ELR (cell line): ENCODE measurements at regions not wholly inside any gene's neighbourhood (a gene's known extent, or its start where the extent isn't known, plus 50 kb on each side); places are given as distances from the start of the nearest gene placed in this dataset.
"Not testable (repeated sequence)": the region's sequence is repeated elsewhere in the genome, so short reads cannot be mapped to it uniquely, and the experiment has no call there.

ENCODE experiments used
- DNase-seq: peaks from one replicate; pipeline ENCODE4 v3.0.0-alpha.2; 2015; ENCODE audit warnings: low read depth

DNA sequence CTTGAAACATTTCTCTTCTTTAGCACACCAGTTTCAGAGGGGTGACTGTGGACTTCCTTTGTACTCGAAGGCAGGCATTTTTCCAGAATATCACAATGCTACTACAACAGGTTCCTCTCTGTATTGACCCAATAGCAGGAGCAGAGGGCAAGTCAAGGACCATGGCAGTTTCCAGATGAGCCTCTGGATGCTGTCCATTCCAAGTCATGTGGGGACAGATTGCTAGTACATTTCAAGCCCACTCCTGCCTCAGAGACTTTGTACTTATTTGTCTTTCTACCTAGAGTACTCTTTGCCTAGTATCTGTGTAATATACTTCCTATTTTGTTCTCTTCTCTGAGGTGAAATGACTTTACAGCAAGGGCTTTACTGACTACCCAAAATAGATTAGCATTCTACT lies 373.9 kb downstream of the PIK3C3 start:
- DNase-seq, result no peak

DNA sequence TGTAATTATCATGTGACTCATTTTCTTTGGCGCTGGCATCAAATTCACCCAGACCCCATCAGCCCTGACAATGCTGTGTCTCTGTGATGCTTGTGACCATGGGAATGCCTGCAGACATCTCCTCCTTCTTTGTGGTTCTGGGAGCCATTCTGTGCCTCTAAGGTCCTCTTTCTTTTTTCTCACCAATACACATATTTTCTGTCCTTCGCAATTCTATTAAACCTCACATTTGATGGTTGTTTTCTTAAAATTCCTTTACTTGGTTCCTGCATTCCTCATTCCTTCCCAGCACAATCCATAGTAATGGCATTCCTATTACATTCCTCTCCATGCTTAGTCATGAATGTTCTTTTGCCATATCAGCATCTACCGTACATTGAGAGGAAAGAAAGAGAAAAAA lies 375.3 kb downstream of the PIK3C3 start:
- no peak for DNase-seq

DNA sequence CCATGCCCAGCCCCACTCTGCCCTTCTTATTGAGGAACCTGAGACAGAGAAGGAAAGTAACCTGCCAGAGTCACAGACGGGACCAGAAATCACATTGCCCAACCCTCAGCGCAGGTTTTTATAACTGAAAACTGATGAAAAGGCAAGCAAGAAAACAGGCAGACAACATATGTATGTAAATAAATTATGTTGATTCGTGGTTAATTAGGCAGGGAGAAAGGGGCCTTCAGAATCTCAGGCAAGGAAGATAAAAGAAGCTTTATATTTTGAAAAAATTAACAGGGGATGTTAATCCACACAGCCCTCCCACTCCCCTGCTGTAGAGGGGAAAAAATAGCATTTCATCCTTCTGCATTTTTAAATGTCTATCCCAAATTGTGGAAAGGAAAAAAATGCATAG lies 378.5 kb downstream of the PIK3C3 start:
- DNase-seq, result no peak

DNA sequence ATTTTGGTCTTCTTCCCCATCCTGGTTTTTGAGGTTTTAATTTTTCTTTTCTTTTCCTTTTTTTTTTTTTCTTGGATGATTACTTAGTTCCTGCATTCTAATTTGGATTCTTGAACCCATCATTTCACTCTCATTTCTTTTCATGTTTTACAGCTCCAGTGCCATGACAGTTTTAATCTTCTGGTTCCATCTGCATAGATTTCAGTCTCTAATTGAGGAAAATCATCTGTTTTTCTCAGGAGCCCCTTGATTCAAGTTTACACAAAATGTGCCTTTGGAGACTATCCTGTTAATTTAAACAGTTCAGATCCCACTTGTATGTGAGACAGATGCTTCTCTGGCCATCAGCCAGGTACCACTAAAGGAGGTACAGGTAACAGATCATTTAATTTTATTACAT lies 379.9 kb downstream of the PIK3C3 start:
- no peak for DNase-seq

DNA sequence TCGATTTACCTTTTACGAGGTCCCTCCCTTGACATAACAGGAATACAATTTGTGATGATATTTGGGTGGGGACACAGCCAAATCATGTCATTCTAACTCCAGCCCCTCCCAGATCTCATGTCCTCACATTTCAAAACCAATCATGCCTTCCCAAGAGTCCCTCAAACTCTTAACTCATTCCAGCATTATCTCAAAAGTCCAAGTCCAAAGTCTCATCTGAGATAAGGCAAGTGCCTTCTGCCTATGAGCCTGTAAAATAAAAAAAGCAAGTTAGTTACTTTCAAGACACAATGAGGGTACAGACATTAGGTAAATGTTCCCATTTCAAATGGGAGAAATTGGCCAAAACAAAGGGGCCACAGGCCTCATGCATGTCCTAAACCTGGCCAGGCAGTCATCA lies 381.1 kb downstream of the PIK3C3 start:
- no peak for DNase-seq

DNA sequence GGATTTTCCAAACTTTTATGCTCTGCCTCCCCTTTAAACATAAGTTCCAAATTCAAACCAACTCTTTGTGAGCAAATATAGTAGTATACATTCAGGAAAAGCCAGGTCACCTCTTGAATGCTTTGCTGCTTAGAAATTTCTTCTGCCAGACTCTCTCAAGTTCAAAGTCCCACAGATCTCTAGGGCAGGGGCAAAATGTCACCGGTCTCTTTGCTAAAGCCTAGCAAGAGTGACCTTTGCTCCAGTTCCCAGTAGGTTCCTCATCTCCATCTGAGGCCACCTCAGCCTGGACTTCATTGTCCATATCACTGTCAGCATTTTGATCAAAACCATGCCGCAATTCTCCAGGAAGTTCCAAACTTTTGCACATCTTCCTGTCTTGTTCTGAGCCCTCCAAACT lies 382.3 kb downstream of the PIK3C3 start:
- not testable (repeated sequence) for DNase-seq

DNA sequence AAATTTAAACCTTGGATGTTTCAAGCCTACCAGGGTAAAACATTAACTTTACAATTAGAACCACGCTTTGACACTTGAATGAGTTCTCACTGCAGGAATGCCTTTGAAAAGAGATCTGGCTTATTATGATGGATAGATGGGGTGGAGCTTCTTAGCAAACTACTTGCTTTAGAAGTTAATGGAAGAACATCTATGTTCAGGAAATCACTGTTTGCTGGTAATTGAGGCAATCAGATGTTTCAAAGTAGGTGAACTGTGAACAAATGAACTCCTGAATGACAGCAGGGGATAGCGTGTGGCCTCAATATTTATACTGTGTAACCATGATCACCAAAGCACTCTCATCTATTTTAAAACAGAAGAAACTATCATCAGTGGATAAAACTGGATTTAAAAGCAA lies 383.6 kb downstream of the PIK3C3 start:
- no peak for DNase-seq

DNA sequence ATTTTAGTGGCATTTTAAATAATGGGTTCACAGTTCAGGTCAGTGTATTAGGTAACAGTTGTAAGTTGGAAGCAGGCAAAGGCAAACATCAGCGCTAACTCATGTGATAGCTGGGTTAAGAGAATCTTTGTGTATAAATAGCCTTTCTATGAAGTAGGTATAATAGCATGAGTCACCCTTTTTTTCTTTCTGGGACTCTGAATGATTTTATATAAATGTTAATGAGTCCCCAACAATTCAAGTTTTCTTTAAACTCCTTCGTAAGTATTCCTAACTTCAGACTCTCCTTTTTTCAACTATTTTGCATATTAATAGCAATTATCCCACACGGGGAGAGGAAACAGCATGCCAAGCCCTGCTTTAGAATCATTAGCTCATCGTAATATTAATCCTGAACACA lies 384.3 kb downstream of the PIK3C3 start:
- no peak for DNase-seq

DNA sequence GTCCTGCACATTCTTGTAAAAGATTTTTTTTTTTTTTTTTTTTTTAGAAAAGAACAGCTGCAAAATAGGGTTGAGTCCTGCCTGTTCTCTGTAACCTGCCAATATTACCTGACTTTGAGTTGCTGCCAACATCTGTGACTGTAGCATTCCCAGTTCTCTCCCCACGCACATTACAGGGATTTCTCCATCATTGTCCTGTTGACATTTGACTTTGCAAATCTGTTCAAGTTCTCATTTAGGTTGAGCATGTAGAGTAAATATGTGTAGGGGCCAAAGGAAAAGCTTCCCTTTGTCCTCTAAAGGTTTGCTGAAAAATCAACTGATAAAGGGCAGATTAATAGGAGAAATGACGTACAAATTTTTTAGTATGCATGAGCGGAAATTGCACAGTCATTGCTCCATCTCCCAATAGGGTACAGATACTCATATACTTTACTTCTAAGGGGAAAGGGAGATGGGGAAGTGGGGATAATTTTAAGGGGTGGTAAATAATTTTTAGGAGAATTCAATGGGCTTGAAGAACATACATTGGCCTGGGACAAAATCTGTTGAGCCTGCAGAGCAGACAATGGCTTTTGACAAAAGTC lies 385.5 kb downstream of the PIK3C3 start:
- no peak for DNase-seq

DNA sequence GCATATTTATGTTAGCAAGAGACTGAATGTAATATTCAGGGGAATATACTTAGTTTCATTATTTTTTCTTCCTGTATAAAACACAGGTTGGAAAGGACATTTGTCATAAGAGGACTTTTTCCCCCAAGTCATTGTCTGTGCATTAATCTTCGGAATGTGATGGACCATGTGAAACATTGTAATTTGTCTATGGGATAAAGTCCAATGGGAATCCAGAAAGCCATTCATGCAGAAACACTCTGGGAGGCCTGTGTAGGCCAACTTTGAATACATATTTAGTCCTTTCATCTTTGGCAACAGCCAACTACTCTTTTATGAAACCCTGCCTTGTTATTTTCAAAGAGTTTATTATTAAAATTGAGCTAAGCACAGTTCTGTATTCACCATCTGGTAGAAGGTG lies 386.4 kb downstream of the PIK3C3 start:
- no peak for DNase-seq

DNA sequence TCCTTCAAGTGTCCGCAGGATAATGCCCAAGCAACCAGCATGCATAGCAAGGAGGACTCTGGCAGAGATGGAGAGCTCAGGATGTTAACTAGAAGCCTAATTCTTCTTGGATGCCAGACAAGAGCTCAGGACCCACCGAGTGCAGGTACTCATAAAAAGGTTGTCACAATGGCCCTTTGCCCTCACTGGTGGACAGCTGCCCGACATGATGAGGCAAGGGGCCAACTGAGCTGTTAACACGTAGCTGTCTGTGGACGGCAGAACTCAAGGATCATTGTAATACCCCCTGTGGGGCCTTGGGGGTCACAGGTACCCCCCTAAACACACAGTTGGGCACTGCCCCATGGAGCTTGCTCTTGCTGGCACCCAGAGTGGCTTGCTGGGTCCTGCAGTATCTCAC lies 393.7 kb downstream of the PIK3C3 start:
- no peak for DNase-seq

DNA sequence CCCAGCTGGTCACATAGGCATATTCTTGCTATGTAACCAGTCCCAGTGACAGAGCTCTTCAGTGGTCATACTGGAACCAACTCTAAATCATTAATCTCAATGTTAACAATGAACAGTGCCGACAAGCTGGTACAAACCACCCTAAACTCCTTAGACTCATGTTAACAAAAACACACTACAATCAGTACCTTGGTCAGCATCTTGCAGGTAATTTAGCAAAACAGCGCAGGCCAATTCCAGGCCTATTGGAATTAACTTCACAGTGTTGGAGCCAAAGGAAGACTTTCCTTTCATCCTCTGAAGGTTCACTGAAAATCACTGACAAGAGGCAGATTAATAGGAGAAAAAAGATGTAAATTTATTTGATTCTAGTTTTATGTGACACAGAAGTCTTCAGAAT lies 396.4 kb downstream of the PIK3C3 start:
- DNase-seq, result no peak

DNA sequence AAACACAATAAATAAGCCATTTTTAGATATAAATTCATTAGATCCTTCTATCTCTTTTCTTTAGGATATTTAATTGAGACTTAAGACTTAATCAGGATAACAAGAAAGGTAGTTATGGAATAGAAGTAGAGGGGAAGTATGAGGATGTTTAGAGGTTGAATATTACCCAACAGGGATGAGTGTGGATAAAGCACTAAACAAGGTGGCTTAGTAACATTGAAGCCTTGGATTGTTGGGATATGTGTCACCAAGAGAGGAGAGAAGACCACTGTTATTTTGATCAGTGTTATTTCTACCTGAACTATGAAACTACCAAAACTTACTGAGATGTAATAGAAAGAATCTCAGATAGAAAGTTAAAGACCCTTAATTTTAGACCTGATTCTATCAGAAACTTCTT lies 405.7 kb downstream of the PIK3C3 start:
- no peak for DNase-seq

DNA sequence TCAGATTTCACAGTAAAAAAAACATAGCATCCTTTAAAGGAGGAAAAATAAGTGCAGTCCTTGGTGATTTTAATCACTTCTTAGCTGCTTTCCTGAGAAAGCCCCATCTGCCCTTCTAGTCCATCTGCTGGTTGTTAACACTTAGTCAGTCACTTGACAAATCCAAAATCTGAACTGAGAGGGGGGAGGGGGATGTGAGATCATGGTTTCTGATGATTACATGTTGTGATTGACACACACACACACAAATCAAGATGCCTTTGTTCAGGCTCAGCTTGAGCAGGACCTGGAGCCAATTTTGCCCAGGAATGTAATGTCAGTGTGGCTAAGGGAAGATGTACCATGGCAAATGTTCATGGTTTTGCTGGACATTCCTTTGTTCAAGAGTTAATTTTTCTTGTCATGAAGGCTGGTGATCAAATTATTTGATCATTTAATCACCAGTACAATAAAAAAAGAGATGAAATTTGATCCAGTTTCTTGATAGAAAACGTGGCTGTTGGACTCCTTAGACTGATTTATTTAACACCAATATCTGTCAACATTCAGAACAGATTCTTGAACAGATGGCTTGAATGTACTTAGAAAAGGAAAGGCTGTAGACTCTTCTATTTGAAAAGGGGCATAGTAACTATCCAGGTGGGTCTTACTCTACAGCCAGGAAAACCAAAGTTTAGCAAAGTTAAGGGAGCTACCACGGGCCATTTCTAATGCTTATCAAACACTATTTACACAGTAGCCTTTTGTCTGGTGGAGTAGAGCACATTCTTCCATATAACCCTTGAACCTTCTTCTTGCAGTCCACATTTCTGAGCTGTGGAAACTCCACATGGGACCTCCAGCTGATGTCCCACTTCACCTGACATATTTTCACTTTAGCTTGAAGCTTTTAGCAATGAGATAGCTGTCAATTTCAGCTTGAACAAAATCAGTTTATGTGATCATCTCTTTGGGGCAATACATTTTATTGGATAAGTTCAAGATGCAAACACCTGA lies 408.7 kb downstream of the PIK3C3 start:
- DNase-seq, result no peak

DNA sequence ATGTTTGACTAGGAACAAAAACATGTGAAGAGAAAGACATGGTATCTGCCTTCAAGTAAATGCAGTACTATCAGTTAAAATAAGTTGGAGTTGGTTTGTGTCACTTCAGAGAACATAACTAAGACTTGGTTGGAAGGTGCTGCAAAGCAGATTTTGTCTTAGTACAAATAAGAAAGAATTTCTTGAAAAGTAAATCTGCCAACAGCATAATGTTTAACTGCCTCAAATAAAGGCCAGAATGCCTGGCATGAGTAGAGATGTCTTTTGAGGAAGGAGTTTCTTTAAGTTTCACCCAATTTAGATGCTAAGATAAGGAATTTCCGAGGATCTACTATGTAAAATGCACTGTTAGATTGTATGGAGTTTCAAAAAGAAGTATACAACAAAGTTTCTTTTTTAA lies 409.7 kb downstream of the PIK3C3 start:
- DNase-seq, result no peak

DNA sequence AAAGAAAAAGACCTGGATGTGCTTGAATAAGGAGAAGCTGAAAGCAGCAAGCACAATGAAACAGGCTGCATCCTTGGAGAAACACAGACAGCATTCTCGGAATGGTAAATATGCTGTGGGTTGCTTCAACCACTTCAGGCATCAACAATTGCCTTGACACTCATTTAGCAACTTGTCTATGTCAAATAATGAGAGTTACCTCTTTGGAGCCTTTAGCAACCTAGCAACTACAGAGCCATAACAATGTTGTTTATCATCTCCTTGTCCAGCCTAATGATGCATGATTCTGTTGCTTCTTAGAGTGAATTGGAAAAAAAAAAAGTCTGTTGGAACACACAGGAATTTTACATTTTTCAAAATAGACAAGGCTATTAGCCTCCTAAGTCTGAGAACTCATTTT lies 410.6 kb downstream of the PIK3C3 start:
- no peak for DNase-seq

DNA sequence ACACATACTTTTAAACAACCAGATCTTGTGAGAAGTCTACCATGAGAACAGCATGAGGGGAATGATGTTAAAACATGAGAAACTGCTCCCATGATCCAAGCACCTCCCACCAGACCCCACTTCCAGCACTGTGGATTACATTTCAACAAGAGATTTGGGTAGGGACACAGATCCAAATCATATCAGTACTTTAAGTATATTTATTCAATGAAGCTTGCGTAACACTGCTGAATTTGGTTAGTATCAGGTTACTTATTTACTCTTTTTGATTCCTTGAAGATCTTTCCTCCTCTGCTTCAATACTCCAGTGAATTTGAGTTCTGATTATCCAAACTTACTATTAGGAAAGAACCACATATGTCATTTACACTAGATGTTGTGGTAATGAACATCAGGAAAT lies 418.6 kb downstream of the PIK3C3 start:
- DNase-seq, result no peak

DNA sequence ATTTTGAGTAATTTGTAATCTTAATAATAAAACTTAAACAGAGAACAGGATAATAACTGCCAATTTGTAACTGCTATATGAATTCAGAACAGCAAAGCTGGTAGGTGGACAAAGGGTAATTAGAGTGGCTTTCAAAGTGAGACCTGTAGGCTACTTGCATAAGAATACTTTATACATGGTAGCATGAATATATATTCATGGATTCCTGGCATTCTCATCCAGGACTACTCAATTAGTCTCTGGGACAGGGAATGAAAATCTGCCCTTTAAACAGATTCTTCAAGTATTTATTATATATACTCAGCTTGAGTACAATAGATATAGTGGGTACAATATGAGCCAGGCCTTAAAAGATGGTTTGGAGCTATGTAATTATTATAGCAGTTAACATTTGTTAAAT lies 419.9 kb downstream of the PIK3C3 start:
- DNase-seq, result no peak

DNA sequence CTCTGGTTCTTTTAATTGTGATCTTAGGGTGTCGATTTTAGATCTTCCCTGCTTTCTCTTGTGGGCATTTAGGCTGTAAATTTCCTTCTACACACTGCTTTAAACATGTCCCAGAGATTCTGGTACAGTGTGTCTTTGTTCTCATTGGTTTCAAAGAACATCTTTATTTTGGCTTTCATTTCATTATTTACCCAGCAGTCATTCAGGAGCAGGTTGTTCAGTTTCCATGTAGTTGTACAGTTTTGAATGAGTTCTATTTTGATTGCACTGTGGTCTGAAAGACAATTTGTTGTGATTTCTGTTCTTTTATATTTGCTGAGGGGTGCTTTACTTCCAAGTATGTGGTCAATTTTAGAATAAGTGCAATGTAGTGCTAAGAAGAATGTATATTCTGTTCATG lies 423.8 kb downstream of the PIK3C3 start:
- DNase-seq, result not testable (repeated sequence)

DNA sequence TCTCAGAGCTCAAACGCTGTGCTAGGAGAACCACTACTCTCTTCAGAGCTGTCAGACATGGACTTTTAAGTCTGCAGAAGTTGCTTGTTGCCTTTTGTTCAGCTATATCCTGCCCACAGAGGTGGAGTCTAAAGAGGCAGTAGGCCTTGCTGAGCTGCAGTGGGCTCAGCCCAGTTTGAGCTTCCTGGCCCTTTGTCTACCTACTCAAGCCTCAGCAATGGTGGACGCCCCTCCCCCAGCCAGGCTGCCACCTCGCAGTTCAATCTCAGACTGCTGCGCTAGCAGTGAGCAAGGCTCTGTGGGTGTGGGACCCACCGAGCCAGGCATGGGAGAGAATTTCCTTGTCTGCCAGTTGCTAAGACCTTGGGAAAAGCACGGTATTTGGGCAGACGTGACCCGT lies 426.2 kb downstream of the PIK3C3 start:
- DNase-seq, result not testable (repeated sequence)

DNA sequence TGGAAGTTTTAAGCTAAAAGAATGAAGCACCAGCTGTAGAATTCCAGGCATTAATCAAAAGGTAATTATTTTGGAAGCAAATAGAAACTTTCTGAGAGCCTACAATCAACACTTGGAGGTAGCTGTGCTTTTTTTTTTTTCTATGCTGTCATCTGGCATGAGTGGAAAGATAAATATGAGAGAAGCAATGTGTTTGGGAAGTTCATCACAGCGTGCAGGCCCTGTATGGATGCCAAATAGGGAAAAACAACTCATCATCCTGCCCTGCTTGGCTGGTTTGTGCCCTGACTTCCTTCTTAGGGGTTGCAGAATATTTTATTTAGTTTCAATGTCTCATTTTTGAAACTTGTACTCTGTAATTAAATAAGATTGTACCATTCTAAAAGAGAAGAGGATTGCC lies 437.4 kb downstream of the PIK3C3 start:
- DNase-seq, result no peak

DNA sequence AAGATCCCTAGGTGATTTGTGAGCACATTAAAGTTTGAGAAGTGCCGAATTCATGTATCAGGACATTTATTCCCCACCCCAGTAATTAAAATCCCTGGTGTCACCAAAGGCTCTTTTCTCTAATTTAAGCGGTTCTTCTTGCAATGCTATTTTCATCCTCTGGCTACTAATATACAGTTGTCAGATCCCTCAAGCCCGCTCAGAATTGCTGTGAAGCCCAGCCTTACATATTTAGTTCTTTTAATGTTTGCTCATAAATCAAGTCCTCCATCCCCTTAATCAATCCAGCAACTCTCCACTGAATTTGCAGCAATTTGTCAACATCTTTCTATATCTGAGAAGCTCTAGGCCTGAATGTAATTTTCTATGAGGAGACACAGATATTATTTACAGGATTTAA lies 437.9 kb downstream of the PIK3C3 start:
- no peak for DNase-seq

DNA sequence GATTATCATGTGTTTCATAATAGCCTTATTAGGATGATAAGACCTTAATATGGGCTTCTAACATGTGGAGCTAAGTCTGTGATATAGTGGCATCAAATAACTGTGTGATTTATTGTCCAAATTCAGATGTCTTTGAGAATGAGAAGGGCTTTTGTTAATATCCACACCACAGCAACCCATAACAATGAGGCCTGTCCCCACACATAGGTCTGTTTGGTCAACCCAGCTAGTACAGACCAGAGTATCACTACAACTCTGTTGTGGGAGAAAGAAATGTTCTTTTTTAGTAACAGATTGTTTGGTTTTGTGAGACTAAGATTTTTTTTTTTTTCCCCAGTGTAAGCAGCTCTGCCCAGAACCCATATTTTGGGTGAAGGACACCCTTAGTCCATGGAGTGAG lies 439.2 kb downstream of the PIK3C3 start:
- DNase-seq, result no peak
